Stomach (tissue), 4 donors: ENCODE measurements at regions not wholly inside any gene's neighbourhood (a gene's known extent, or its start where the extent isn't known, plus 50 kb on each side); places are given as distances from the start of the nearest gene placed in this dataset.

ENCODE experiments used
- CTCF ChIP-seq, 7 experiments: fragments of 450-650 bp in 4 of 7; fragments of 200-600 bp in 3 of 7; sonication (generic) in 3 of 7; IDR thresholded peaks; one replicate each; pipeline ENCODE4 v1.5.1; 2016 to 2019; ENCODE audit warnings: antibody characterized with exemption in 7 of 7, control low read depth in 2 of 7, mild to moderate bottlenecking in 1 of 7
- EP300 ChIP-seq: sonication (generic); formaldehyde crosslinking; IDR thresholded peaks from one replicate; pipeline ENCODE4 v1.6.1; 2017; ENCODE audit warnings: antibody characterized with exemption
- POLR2A ChIP-seq, 4 donors: fragments of 450-650 bp; IDR thresholded peaks; one replicate each; pipeline ENCODE4 v1.6.1; 2016; ENCODE audit warnings: antibody characterized with exemption in 4 of 4, control low read depth in 2 of 4, mild to moderate bottlenecking in 1 of 4, moderate library complexity in 1 of 4
- POLR2AphosphoS5 ChIP-seq, 3 donors: sonication (generic); formaldehyde crosslinking; IDR thresholded peaks; one replicate each; pipeline ENCODE4 v1.6.1; 2016; ENCODE audit warnings: antibody characterized with exemption in 3 of 3

GRCh38 chr4:180805101-180805500 is 1438.1 kb upstream of the TENM3 start:
- no peak for TF ChIP-seq CTCF (IDR thresholded peaks at IDR 0.05)
- no peak for TF ChIP-seq POLR2AphosphoS5 (IDR thresholded peaks at IDR 0.05)
- no peak for TF ChIP-seq POLR2A (IDR thresholded peaks at IDR 0.05)
- TF ChIP-seq EP300, result no peak
